HG02763 (cell line): ENCODE measurements at regions not wholly inside any gene's neighbourhood (a gene's known extent, or its start where the extent isn't known, plus 50 kb on each side); places are given as distances from the start of the nearest gene placed in this dataset.
"Not testable (repeated sequence)": the region's sequence is repeated elsewhere in the genome, so short reads cannot be mapped to it uniquely, and the experiment has no call there.

ENCODE experiments used
- ATAC-seq: cut with Tn5 transposase; IDR thresholded peaks from one replicate; pipeline ENCODE4 v1.9.1; 2021; ENCODE audit warnings: mild to moderate bottlenecking, moderate library complexity; ENCODE audit not compliant: unreplicated experiment

DNA sequence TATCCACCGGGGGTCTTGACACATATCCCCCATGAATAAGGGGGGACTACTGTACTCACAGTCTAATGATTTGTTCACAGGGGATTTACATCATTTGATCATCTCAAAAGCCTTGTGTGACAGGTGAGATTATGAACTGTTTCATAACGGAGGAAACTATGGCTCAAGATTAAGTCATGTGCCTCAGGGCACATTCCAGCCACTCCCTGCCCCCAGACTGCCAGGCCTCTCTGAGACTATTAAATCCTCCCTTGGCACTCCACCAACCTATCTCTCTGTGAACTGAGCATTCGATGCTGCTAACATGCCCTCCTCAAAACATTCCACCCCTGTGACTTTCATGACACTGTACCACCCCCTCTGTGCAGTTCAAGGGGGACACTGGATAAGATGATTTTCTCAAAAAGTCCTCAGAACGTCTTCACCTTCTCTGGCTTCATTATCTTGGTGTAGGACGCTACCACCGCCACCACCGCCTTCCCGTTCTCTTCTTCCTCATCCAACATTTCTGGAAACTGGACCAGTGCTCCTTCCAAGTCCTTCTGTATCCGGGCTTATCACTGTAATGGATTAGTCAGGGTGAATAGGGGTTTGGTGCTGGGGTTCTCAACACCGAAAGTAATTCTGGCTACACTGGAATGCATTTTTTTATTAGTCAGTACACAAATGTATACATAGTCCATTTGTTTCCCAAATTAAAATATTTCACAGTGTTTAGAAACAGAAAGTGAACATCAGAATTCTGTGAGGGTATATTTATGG, 169.6 kb downstream of the KCNS3 start:
- no peak for ATAC-seq

DNA sequence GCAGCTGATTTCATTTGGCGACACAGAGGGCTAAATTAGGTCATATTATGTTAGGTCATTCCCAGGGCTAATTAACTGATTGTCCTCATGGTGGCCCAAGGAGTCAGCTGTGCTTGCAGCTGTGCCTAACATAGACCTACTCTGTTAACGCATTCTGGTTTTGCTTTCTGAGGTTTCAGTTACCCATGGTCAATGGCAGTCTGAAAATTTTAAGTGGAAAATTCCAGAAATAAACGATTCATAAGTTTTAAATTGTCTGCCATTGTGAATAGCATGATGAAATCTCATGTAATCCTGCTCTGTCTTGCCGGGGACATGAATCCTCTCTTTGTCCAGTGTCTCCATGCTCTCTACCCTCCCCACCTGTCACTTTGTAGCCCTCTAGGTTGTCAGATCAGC, 168.7 kb downstream of the KCNS3 start:
- no peak for ATAC-seq

DNA sequence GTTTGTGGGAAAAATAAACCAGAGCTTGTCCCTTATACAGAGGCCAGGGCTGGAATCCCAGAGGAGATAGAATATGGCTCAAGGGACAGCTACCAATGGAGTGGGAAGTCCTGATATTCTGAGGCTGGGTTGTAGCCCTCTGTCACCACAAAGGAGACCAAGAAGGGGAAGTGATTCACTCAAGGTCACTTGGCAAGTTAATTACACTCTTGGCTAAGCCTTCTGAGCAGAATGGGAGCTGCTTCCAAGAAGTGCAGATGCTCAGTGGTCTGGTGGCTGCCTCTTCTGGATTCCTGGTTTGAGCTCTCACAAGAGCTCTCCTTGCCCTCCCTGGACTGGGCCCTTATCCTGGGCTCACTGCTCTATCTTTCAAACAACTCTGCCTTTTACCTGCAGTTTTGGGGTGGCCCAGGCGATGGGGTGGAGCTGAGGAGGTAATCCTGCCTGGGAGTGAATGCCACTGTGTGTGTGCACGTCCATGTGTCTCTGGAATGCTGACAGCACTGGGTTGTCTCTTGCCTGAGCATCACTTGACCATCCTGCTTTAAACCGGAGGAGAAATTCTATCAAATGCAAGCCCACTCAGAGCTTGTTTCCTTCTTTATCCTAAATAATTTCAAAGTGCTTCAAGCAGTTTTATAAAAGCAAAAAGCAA, 168.2 kb downstream of the KCNS3 start:
- no peak for ATAC-seq

DNA sequence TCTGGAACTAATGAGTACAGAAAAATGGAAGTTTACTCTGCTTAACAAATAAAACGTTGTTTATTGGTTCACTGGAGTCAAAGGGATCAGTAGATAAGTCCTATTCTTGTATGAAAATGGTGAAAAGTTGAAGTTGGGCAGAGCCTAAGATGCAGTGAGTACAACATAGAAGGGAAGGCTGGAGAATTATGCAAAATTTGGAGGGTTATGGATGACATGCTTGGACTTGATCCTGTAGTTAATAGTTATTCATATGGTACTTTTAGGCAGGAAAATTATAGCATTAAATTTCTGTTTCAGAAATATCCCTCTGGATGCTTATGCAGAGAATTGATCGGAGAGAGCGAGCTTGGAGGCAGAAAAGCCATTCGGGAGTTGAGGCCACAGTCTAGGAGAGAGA, 167.6 kb downstream of the KCNS3 start:
- no peak for ATAC-seq

DNA sequence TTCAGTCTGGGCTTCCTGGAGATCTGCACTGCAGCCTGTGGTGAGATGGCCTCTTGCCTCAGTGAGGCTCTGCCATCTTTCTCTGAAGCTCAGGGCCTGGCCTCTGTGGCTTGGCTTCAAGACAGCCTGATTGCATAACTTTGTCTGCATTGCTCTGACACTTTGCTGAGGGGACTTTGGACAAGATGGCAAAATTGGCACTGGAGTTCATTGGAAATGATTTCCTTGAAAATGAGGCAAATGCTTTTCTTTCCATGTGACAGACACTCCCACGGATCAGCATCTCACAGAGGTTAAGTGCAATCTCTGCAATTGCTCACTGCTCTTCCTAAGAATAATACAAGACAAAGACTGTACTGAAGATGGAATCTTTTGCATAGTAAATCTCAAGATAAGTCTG, 166.8 kb downstream of the KCNS3 start:
- ATAC-seq, result no peak

DNA sequence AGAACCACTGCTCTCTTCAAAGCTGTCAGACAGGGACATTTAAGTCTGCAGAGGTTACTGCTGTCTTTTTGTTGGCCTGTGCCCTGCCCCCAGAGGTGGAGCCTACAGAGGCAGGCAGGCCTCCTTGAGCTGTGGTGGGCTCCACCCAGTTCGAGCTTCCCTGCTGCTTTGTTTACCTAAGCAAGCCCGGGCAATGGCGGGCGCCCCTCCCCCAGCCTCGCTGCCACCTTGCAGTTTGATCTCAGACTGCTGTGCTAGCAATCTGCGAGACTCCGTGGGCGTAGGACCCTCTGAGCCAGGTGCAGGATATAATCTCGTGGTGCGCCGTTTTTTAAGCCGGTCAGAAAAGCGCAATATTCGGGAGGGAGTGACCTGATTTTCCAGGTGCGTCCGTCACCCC, 138.9 kb downstream of the KCNS3 start:
- ATAC-seq, result not testable (repeated sequence)

DNA sequence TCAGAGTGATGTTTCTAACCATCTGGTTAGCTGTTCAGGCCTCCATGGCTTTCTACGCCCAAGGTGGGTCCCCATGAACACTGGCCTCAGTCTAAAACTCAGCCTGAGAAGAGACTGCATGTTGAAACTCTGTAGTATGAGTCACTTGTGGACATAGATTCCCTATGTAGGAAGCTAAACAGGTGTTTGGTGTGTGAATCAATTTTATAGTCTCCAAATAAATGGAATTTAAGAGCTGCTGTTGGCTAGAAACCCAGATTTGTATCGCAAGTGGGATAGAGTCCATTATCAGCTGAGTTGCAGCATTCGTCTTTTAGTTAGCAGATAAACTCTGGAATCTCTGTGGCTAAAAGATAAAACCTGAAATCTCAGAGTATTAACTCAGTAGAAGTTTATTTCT, 131.4 kb downstream of the KCNS3 start:
- no peak for ATAC-seq

DNA sequence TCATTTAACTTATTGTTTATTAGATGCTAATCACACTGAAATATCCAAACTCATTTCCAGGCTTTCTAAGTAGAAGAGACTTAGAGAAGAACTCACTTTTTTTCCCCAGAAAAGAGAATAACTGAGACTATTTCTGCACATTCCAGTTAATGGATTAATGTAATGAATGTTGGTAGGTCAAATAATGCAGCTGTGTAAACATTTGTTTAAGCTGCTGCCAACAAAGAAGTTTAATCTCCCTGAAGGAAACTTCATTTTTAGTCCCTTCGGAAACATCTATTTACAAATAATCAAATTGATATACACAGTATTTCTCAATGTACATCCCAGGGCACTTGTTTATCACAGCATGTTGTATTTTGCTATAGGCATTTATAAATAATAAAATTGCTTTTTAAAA, 126.9 kb downstream of the KCNS3 start:
- ATAC-seq, result no peak

DNA sequence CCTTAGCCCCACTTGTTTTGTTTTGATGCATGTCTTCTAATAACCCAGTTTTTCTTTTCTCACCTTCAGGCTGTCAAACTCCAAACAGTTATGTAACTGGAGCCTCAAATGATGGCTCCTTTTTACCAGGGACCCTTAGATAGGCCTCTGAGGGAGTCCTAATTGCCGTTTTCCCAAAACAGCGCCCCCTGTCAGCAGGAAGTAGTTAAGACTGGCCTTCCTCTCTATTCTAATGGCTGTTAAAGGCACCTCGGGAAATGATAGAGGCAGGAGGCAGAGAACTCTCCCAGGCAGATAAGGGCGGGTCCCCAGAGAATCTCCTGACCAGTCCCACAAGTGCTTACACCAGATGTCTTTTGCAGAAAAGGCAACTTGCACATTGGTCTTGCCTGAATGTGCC, 123.2 kb downstream of the KCNS3 start:
- no peak for ATAC-seq

DNA sequence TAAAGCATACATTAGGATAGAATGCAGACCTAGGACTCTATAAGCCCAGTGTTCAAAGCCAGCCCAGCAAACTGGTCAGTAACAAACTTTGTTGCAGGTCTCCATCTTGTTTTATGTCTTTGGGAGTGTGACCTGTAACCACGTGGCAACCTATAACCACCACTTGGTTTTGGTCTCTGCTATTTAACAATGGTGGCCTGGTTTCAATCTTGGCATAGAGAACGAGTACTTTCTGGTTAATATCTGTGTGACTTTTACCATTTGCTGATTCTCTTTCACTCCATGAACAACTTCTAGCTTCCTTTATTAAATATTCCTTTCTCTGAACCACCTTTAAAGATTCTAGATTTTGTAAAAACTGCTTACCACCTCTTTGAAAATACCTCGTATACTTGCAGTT, 118.5 kb downstream of the KCNS3 start:
- no peak for ATAC-seq

DNA sequence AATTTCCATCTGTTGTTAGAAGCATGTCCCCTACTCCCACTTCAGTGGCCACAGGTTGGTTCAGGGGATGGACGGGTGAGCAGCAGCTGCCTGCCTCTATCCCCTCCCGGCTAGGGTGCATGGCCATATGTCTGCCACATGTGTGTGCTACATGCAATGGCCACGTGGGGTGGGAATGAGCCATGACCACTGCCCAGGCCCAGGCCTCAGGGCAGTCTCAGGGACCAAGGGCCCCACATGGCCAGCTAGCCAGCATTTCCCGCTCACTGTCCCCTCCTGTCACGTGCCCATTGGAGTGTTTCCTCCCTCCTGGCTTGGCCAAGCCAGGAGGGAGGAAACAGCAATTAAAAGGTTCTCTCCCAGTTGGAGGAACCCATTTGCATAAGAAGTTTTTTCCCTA, 117.1 kb downstream of the KCNS3 start:
- no peak for ATAC-seq
